C4-2B (cell line): ENCODE measurements at regions not wholly inside any gene's neighbourhood (a gene's known extent, or its start where the extent isn't known, plus 50 kb on each side); places are given as distances from the start of the nearest gene placed in this dataset.

ENCODE experiments used
- CTCF ChIP-seq: fragments of 450-650 bp; conservative IDR thresholded peaks from 2 replicates; pipeline ENCODE4 v1.5.1; 2017; ENCODE audit warnings: mild to moderate bottlenecking
- ZFX ChIP-seq: fragments of 450-650 bp; IDR thresholded peaks from 2 replicates; pipeline ENCODE4 v1.6.1; 2017

GRCh38 chr3:8094415-8094814 lies 407.2 kb upstream of the LMCD1 start:
- no peak for TF ChIP-seq ZFX
- TF ChIP-seq CTCF: no peak
